PFSK-1 (cell line): ENCODE measurements at regions not wholly inside any gene's neighbourhood (a gene's known extent, or its start where the extent isn't known, plus 50 kb on each side); places are given as distances from the start of the nearest gene placed in this dataset.

Experiments
- FOXP2 ChIP-seq: optimal IDR thresholded peaks from 2 replicates; pipeline ENCODE3; 2011; ENCODE audit warnings: borderline replicate concordance, control low read depth, inconsistent platforms; ENCODE audit not compliant: insufficient read depth; ENCODE audit errors: extremely low read length, extremely low read depth
- POLR2AphosphoS5 ChIP-seq: IDR thresholded peaks from 2 replicates; pipeline ENCODE4 v1.6.1; 2012; ENCODE audit warnings: low read depth, mild to moderate bottlenecking, control low read depth, low read length, moderate library complexity
- SIN3A ChIP-seq: IDR thresholded peaks from 2 replicates; pipeline ENCODE4 v1.6.1; 2012; ENCODE audit warnings: mild to moderate bottlenecking, low read length, moderate library complexity, borderline replicate concordance; ENCODE audit not compliant: insufficient read depth
- TAF1 ChIP-seq: IDR thresholded peaks from 2 replicates; pipeline ENCODE4 v1.6.1; 2012; ENCODE audit warnings: low read length, control low read depth, borderline replicate concordance; ENCODE audit not compliant: insufficient read depth
- TF ChIP-seq, protein P1 (sequence below), 2 experiments: IDR thresholded peaks; 2 replicates each; pipeline versions ENCODE4 v1.6.1 to v1.8.0; 2011 to 2012; ENCODE audit warnings: low read depth in 2 of 2, low read length in 2 of 2, control low read depth in 1 of 2, inconsistent platforms in 1 of 2, mild to moderate bottlenecking in 1 of 2, moderate library complexity in 1 of 2; ENCODE audit not compliant: insufficient read depth in 1 of 2

DNA sequence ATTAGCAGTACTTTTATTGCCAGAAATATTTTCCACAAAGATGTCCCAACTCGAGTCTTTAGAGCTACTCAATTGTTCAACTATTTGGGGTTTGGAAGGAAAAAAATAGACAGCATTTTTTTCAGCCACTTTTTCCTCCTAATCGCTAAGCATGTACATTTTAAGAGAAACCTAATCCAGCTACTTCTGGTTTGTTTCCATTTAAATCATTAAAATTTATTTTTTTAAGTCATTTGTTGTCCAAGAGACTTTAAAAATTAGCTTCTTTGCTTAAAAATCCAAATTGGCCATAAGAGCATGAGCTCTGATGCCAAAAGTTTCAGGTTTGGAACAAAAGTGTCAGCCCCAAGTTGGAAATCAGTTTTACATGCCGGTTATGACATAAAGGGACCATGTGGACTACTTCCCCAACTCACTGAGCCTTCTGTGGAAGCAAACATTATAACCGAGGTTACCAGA is 186.3 kb upstream of the INTU start:
- TF ChIP-seq FOXP2 (no peak), SIN3A (no peak), POLR2AphosphoS5 (no peak), TAF1 (no peak)
- TF ChIP-seq, protein P1, sequence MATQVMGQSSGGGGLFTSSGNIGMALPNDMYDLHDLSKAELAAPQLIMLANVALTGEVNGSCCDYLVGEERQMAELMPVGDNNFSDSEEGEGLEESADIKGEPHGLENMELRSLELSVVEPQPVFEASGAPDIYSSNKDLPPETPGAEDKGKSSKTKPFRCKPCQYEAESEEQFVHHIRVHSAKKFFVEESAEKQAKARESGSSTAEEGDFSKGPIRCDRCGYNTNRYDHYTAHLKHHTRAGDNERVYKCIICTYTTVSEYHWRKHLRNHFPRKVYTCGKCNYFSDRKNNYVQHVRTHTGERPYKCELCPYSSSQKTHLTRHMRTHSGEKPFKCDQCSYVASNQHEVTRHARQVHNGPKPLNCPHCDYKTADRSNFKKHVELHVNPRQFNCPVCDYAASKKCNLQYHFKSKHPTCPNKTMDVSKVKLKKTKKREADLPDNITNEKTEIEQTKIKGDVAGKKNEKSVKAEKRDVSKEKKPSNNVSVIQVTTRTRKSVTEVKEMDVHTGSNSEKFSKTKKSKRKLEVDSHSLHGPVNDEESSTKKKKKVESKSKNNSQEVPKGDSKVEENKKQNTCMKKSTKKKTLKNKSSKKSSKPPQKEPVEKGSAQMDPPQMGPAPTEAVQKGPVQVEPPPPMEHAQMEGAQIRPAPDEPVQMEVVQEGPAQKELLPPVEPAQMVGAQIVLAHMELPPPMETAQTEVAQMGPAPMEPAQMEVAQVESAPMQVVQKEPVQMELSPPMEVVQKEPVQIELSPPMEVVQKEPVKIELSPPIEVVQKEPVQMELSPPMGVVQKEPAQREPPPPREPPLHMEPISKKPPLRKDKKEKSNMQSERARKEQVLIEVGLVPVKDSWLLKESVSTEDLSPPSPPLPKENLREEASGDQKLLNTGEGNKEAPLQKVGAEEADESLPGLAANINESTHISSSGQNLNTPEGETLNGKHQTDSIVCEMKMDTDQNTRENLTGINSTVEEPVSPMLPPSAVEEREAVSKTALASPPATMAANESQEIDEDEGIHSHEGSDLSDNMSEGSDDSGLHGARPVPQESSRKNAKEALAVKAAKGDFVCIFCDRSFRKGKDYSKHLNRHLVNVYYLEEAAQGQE (IDR thresholded peaks at IDR 0.05; ENCODE audit: insufficient read depth in 1 of 2, low read depth in 2 of 2, low read length in 2 of 2) = no peak

DNA sequence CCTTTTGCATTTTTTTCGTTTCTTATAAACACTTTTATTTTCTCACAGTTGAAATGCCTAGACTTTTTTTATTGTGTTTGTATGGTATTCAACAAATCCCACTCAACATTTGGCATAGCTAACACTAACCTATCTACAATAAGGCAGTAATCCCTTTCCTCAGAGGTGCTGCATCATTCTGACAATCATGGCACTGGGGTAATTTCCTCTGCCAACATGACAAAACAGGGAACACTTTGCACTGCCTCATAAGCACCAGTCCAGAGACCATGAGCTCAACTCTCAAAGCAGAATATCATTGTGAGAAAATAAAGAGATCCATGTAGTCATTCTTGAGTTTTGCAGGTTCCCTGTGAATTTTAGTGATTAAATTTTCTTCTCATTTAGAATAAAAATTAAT is 183.8 kb upstream of the INTU start:
- TF ChIP-seq TAF1 (no peak), SIN3A (no peak), POLR2AphosphoS5 (no peak), FOXP2 (no peak)
- TF ChIP-seq, protein P1 (IDR thresholded peaks at IDR 0.05; ENCODE audit: insufficient read depth in 1 of 2, low read depth in 2 of 2, low read length in 2 of 2) = no peak

DNA sequence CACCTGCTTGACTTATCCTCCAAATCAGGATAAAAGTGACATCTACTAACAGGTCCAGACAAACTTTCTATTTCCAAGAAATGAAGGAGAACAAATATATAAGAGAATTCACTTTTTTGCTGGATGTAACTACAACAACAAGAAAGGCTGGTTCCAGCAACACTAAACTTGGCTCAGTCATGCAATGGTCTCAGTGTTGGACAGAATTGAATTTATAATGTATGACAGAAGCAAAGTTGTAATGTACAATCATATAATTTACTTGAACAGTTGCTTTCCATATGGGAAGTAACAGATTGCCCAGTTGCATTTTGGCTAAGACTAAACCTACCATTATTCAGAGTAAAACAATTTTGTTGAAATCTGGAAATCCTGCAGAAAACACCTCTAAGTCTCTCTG is 183.3 kb upstream of the INTU start:
- TF ChIP-seq, protein P1 (IDR thresholded peaks at IDR 0.05; ENCODE audit: insufficient read depth in 1 of 2, low read depth in 2 of 2, low read length in 2 of 2) = no peak
- TF ChIP-seq FOXP2 (no peak), SIN3A (no peak)

DNA sequence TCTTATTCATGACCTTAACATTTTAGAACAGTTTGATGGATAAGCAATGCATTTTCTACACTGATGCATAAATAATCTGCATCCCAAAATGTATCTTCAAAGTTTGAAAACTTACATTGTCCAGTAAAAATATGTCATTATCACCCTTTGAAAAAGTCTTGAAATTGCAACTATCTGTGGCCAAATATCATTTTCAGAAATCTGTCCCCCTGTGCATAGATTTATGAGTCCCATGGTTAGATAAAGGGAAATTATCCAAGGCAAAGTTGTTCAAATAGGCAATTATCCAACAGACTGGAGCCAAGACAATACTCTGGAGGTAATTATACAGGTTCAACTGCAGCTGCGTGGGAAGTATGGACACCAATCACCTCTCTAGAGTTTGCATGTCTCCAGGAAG is 182.5 kb upstream of the INTU start:
- TF ChIP-seq TAF1 (no peak), FOXP2 (no peak), POLR2AphosphoS5 (no peak), SIN3A (no peak)
- TF ChIP-seq, protein P1 (IDR thresholded peaks at IDR 0.05; ENCODE audit: insufficient read depth in 1 of 2, low read depth in 2 of 2, low read length in 2 of 2) = no peak

DNA sequence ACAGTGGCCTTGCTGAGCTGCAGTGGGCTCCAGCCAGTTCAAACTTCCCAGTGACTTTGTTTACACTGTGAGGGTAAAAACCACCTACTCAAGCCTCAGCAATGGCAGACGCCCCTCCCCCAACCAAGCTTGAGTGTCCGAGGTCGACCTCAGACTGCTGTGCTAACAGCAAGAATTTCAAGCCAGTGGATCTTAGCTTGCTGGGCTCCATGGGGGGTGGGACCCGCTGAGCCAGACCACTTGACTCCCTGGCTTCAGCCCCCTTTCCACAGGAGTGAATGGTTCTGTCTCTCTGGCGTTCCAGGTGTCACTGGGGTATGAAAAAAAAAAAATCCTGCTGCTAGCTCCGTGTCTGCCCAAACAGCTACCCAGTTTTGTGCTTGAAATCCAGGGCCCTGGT is 168.9 kb upstream of the INTU start:
- TF ChIP-seq, protein P1 (IDR thresholded peaks at IDR 0.05; ENCODE audit: insufficient read depth in 1 of 2, low read depth in 2 of 2, low read length in 2 of 2) = no peak
- TF ChIP-seq FOXP2 (no peak), TAF1 (no peak), SIN3A (no peak), POLR2AphosphoS5 (no peak)
